ENCODE measurements at regions not wholly inside any gene's neighbourhood (a gene's known extent, or its start where the extent isn't known, plus 50 kb on each side); places are given as distances from the start of the nearest gene placed in this dataset.

- no peaks in the 10 kb centered on the region for H3K4me1 ChIP-seq (ENCODE audit: low read depth, poor library complexity, severe bottlenecking)
- TF ChIP-seq CTCF (conservative IDR thresholded peaks at IDR 0.05; ENCODE audit: low read depth, low read length): no peak
- H4K20me1 ChIP-seq (ENCODE audit: insufficient read depth): no peaks in the 10 kb centered on the region
- no peak overlapping the region for H3K4me2 ChIP-seq
- H2AFZ ChIP-seq (ENCODE audit: low read depth): no peak overlapping the region
- no peaks in the 10 kb centered on the region for H3K36me3 ChIP-seq (ENCODE audit: insufficient read depth)
- H3K9ac ChIP-seq: no peak overlapping the region
- no peak overlapping the region for H3K27ac ChIP-seq
- no peak overlapping the region for H3K4me3 ChIP-seq (IDR thresholded peaks at IDR 0.05; ENCODE audit: insufficient read depth, low read depth, low read length)
- no peaks in the 10 kb centered on the region for H3K27me3 ChIP-seq (ENCODE audit: insufficient read depth, low read depth)
- no peaks in the 10 kb centered on the region for H3K79me2 ChIP-seq (ENCODE audit: insufficient read depth, low read depth)
Measured at GRCh38 chr14:96653597-96653996, 143.6 kb upstream of the VRK1 start.

GRCh38 chr14:96658611-96659010 lies 138.6 kb upstream of the VRK1 start:
- H3K79me2 ChIP-seq (ENCODE audit: insufficient read depth, low read depth): no peaks in the 10 kb centered on the region
- H3K4me2 ChIP-seq: no peak overlapping the region
- H3K9ac ChIP-seq: no peak overlapping the region
- H3K27me3 ChIP-seq (ENCODE audit: insufficient read depth, low read depth): no peaks in the 10 kb centered on the region
- H3K36me3 ChIP-seq (ENCODE audit: insufficient read depth): no peaks in the 10 kb centered on the region
- no peak for TF ChIP-seq CTCF (conservative IDR thresholded peaks at IDR 0.05; ENCODE audit: low read depth, low read length)
- H4K20me1 ChIP-seq (ENCODE audit: insufficient read depth): no peaks in the 10 kb centered on the region
- no peak overlapping the region for H3K4me3 ChIP-seq (IDR thresholded peaks at IDR 0.05; ENCODE audit: insufficient read depth, low read depth, low read length)
- no peak overlapping the region for H3K27ac ChIP-seq
- H3K4me1 ChIP-seq (ENCODE audit: low read depth, poor library complexity, severe bottlenecking): no peaks in the 10 kb centered on the region
- H2AFZ ChIP-seq (ENCODE audit: low read depth): no peak overlapping the region

- no peak overlapping the region for H3K27ac ChIP-seq
- TF ChIP-seq CTCF (conservative IDR thresholded peaks at IDR 0.05; ENCODE audit: low read depth, low read length): no peak
- no peak overlapping the region for H3K4me3 ChIP-seq (IDR thresholded peaks at IDR 0.05; ENCODE audit: insufficient read depth, low read depth, low read length)
- no peaks in the 10 kb centered on the region for H4K20me1 ChIP-seq (ENCODE audit: insufficient read depth)
- no peaks in the 10 kb centered on the region for H3K27me3 ChIP-seq (ENCODE audit: insufficient read depth, low read depth)
- no peak overlapping the region for H2AFZ ChIP-seq (ENCODE audit: low read depth)
- no peaks in the 10 kb centered on the region for H3K79me2 ChIP-seq (ENCODE audit: insufficient read depth, low read depth)
- no peaks in the 10 kb centered on the region for H3K36me3 ChIP-seq (ENCODE audit: insufficient read depth)
- no peaks in the 10 kb centered on the region for H3K4me1 ChIP-seq (ENCODE audit: low read depth, poor library complexity, severe bottlenecking)
- no peak overlapping the region for H3K4me2 ChIP-seq
- H3K9ac ChIP-seq: no peak overlapping the region
Measured at GRCh38 chr14:96660123-96660522, 137.1 kb upstream of the VRK1 start.

GRCh38 chr14:96660667-96661066 lies 136.5 kb upstream of the VRK1 start:
- Histone ChIP-seq H3K4me1 (ENCODE audit: low read depth, poor library complexity, severe bottlenecking) (no peaks in the 10 kb centered on the region), H3K79me2 (ENCODE audit: insufficient read depth, low read depth) (no peaks in the 10 kb centered on the region), H3K27me3 (ENCODE audit: insufficient read depth, low read depth) (no peaks in the 10 kb centered on the region), H4K20me1 (ENCODE audit: insufficient read depth) (no peaks in the 10 kb centered on the region), H2AFZ (ENCODE audit: low read depth) (no peak overlapping the region), H3K4me3 (IDR thresholded peaks at IDR 0.05; ENCODE audit: insufficient read depth, low read depth, low read length) (no peak overlapping the region), H3K36me3 (ENCODE audit: insufficient read depth) (no peaks in the 10 kb centered on the region), H3K27ac (no peak overlapping the region), H3K9ac (no peak overlapping the region), H3K4me2 (no peak overlapping the region)
- TF ChIP-seq CTCF (conservative IDR thresholded peaks at IDR 0.05; ENCODE audit: low read depth, low read length): no peak
